ENCODE measurements at regions not wholly inside any gene's neighbourhood (a gene's known extent, or its start where the extent isn't known, plus 50 kb on each side); places are given as distances from the start of the nearest gene placed in this dataset.

GRCh38 chr6:133827766-133828165 is 61.1 kb upstream of the TCF21 start:
- no peak for DNase-seq (ENCODE audit: low read depth in 1 of 2, low spot score in 1 of 2)
- H3K4me2 ChIP-seq, result no peak overlapping the region
- no peak overlapping the region for H3K27ac ChIP-seq
- peaks cover 13% of the 10 kb centered on the region; the same call in 2 of the 3 replicates for H3K4me1 ChIP-seq
- ATAC-seq, result no peak
- CTCF ChIA-PET, result interaction anchor here (2.7 kb wide), 1 partner anchor 11 kb away, joined by 9 read pairs; no protein-coding TSS in a partner anchor
- no peak overlapping the region for H3K4me3 ChIP-seq
- FAIRE-seq, result no peak
- H3K9me3 ChIP-seq, result no peaks in the 10 kb centered on the region
- TF ChIP-seq BHLHE40 (IDR thresholded peaks at IDR 0.05; ENCODE audit: low read depth, low read length) (no peak), HOXB5 (CRISPR knock-in tag; IDR thresholded peaks at IDR 0.05) (no peak), MAFK (IDR thresholded peaks at IDR 0.05; ENCODE audit: partially characterized antibody) (no peak), REST (IDR thresholded peaks at IDR 0.05) (no peak), TFCP2L1 (CRISPR knock-in tag; IDR thresholded peaks at IDR 0.05) (no peak), TP53 (CRISPR knock-in tag; IDR thresholded peaks at IDR 0.05) (no peak), CHD2 (IDR thresholded peaks at IDR 0.05; ENCODE audit: low read length, partially characterized antibody) (no peak), E2F6 (IDR thresholded peaks at IDR 0.05; ENCODE audit: borderline replicate concordance, low read depth) (no peak), NPAS2 (CRISPR knock-in tag; IDR thresholded peaks at IDR 0.05; ENCODE audit: borderline replicate concordance) (no peak), HMGXB4 (CRISPR knock-in tag; IDR thresholded peaks at IDR 0.05; ENCODE audit: borderline replicate concordance) (no peak), FOXS1 (CRISPR knock-in tag; IDR thresholded peaks at IDR 0.05) (no peak), CTCF (IDR thresholded peaks at IDR 0.05) (no peak), PHF8 (IDR thresholded peaks at IDR 0.05; ENCODE audit: borderline replicate concordance, low read depth) (no peak), RCOR1 (IDR thresholded peaks at IDR 0.05; ENCODE audit: low read depth, low read length) (no peak), HOXB13 (CRISPR knock-in tag; IDR thresholded peaks at IDR 0.05; ENCODE audit: low read depth) (no peak), HDAC2 (IDR thresholded peaks at IDR 0.05) (no peak), NFE2L2 (conservative IDR thresholded peaks at IDR 0.05; ENCODE audit: low read length) (no peak), RAD21 (conservative IDR thresholded peaks at IDR 0.05 in 1 of 2, IDR thresholded peaks at IDR 0.05 in 1 of 2) (no peak), HES2 (IDR thresholded peaks at IDR 0.05) (no peak), FOSL2 (IDR thresholded peaks at IDR 0.05) (no peak), FOSL2 (CRISPR knock-in tag; IDR thresholded peaks at IDR 0.05) (no peak)
- POLR2A ChIA-PET, result no interaction called here

Measured in A549 (cell line).